H9 (cell line): ENCODE measurements at regions not wholly inside any gene's neighbourhood (a gene's known extent, or its start where the extent isn't known, plus 50 kb on each side); places are given as distances from the start of the nearest gene placed in this dataset.

ENCODE experiments used
- DNase-seq: peaks from one replicate; pipeline ENCODE4 v3.0.0-alpha.2; 2017
- H2AFZ ChIP-seq: one replicate; pipeline ENCODE4 v1.6.1; 2013; ENCODE audit warnings: mild to moderate bottlenecking, low read length, control low read depth, moderate library complexity
- H2AK5ac ChIP-seq: 2 replicates; pipeline ENCODE4 v1.6.1; 2013; ENCODE audit warnings: low read length, control low read depth, mixed read lengths; ENCODE audit not compliant: insufficient read length
- H2BK120ac ChIP-seq: one replicate; pipeline ENCODE4 v1.6.1; 2013; ENCODE audit warnings: low read depth, mild to moderate bottlenecking, low read length, control low read depth, inconsistent platforms; ENCODE audit not compliant: poor library complexity, severe bottlenecking
- H2BK12ac ChIP-seq: 2 replicates; pipeline ENCODE4 v1.6.1; 2013; ENCODE audit warnings: low read length, control low read depth, mixed read lengths, low read depth; ENCODE audit not compliant: insufficient read length
- H2BK15ac ChIP-seq: 2 replicates; pipeline ENCODE4 v1.6.1; 2013; ENCODE audit warnings: low read depth, low read length, control low read depth
- H2BK20ac ChIP-seq: one replicate; pipeline ENCODE4 v1.6.1; 2013; ENCODE audit warnings: low read depth, mild to moderate bottlenecking, low read length, control low read depth, inconsistent platforms; ENCODE audit not compliant: poor library complexity, severe bottlenecking
- H2BK5ac ChIP-seq: 2 replicates; pipeline ENCODE4 v1.6.1; 2013; ENCODE audit warnings: low read length, control low read depth, mixed read lengths; ENCODE audit not compliant: insufficient read length
- H3K14ac ChIP-seq: 2 replicates; pipeline ENCODE4 v1.6.1; 2013; ENCODE audit warnings: low read length, control low read depth; ENCODE audit not compliant: insufficient read depth
- H3K18ac ChIP-seq: 2 replicates; pipeline ENCODE4 v1.6.1; 2013; ENCODE audit warnings: low read depth, mild to moderate bottlenecking, mixed read lengths, low read length, control low read depth; ENCODE audit not compliant: insufficient read length
- H3K23ac ChIP-seq: 2 replicates; pipeline ENCODE4 v1.6.1; 2013; ENCODE audit warnings: low read length, control low read depth, mixed read lengths, low read depth; ENCODE audit not compliant: insufficient read length
- H3K23me2 ChIP-seq: 2 replicates; pipeline ENCODE4 v1.6.1; 2013; ENCODE audit warnings: low read depth, mild to moderate bottlenecking, mixed read lengths, low read length, control low read depth; ENCODE audit not compliant: insufficient read length, poor library complexity, severe bottlenecking
- H3K27ac ChIP-seq: 2 replicates; pipeline ENCODE4 v1.5.1; 2013; ENCODE audit warnings: low read length, control low read depth, mixed read lengths, low read depth; ENCODE audit not compliant: insufficient read length
- H3K27me3 ChIP-seq: 2 replicates; pipeline ENCODE4 v1.6.1; 2013; ENCODE audit warnings: low read length, control low read depth, inconsistent platforms; ENCODE audit not compliant: insufficient read depth
- H3K4ac ChIP-seq: 2 replicates; pipeline ENCODE4 v1.6.1; 2013; ENCODE audit warnings: low read depth, mild to moderate bottlenecking, control low read depth, inconsistent platforms, low read length, moderate library complexity
- H3K4me1 ChIP-seq: 2 replicates; pipeline ENCODE4 v1.6.1; 2013; ENCODE audit warnings: low read length, control low read depth, inconsistent platforms; ENCODE audit not compliant: insufficient read depth
- H3K4me2 ChIP-seq: 2 replicates; pipeline ENCODE4 v1.6.1; 2013; ENCODE audit warnings: low read length, control low read depth, mixed read lengths; ENCODE audit not compliant: insufficient read length, insufficient read depth
- H3K56ac ChIP-seq: 2 replicates; pipeline ENCODE4 v1.6.1; 2013; ENCODE audit warnings: low read depth, mild to moderate bottlenecking, mixed read lengths, low read length, control low read depth; ENCODE audit not compliant: insufficient read length
- H3K79me1 ChIP-seq: 2 replicates; pipeline ENCODE4 v1.6.1; 2013; ENCODE audit warnings: low read depth, mild to moderate bottlenecking, moderate library complexity, low read length, control low read depth, inconsistent platforms; ENCODE audit not compliant: insufficient read depth, poor library complexity, severe bottlenecking
- H3K79me2 ChIP-seq: 2 replicates; pipeline ENCODE4 v1.6.1; 2013; ENCODE audit warnings: low read length, control low read depth, inconsistent platforms; ENCODE audit not compliant: insufficient read depth
- H3K9ac ChIP-seq: 2 replicates; pipeline ENCODE4 v1.6.1; 2013; ENCODE audit warnings: low read length, control low read depth, mixed read lengths; ENCODE audit not compliant: insufficient read length; ENCODE audit errors: extremely low read depth
- H3K9me3 ChIP-seq: one replicate; pipeline ENCODE4 v1.6.1; 2013; ENCODE audit warnings: low read depth, low read length, inconsistent platforms; ENCODE audit not compliant: control insufficient read depth
- H3T11ph ChIP-seq: one replicate; pipeline ENCODE4 v1.6.1; 2013; ENCODE audit warnings: mild to moderate bottlenecking, low read length, control low read depth, inconsistent platforms
- H4K20me1 ChIP-seq: one replicate; pipeline ENCODE4 v1.6.1; 2013; ENCODE audit not compliant: control insufficient read depth, insufficient read length, insufficient read depth
- H4K5ac ChIP-seq: 2 replicates; pipeline ENCODE4 v1.6.1; 2013; ENCODE audit warnings: low read depth, mild to moderate bottlenecking, mixed read lengths, low read length, control low read depth; ENCODE audit not compliant: insufficient read length
- H4K8ac ChIP-seq: replicated peaks from 2 replicates; pipeline ENCODE4 v1.6.1; 2013; ENCODE audit warnings: low read length, control low read depth, mixed read lengths, low read depth; ENCODE audit not compliant: insufficient read length
- H4K91ac ChIP-seq: 2 replicates; pipeline ENCODE4 v1.6.1; 2013; ENCODE audit warnings: low read depth, mild to moderate bottlenecking, moderate library complexity, mixed read lengths, low read length, control low read depth; ENCODE audit not compliant: insufficient read length
- H3K27ac Mint-ChIP-seq, 3 experiments: 2 replicates in 2 of 3; 3 replicates in 1 of 3; pipeline ENCODE4 v1.8.0; 2020 to 2021; ENCODE audit warnings: mixed read lengths in 3 of 3, mild to moderate bottlenecking in 1 of 3, moderate library complexity in 1 of 3
- H3K27me3 Mint-ChIP-seq: 2 replicates; pipeline ENCODE4 v1.8.0; 2021; ENCODE audit warnings: low read depth, mild to moderate bottlenecking, moderate library complexity, mixed read lengths
- H3K36me3 Mint-ChIP-seq, 3 experiments: 2 replicates in 2 of 3; 3 replicates in 1 of 3; pipeline ENCODE4 v1.8.0; 2020 to 2021; ENCODE audit warnings: low read depth in 3 of 3, mixed read lengths in 3 of 3; ENCODE audit not compliant: insufficient read depth in 1 of 3
- H3K4me1 Mint-ChIP-seq, 2 experiments: 2 replicates each; pipeline ENCODE4 v1.8.0; 2020; ENCODE audit warnings: mixed read lengths in 2 of 2
- H3K4me3 Mint-ChIP-seq, 2 experiments: 2 replicates in 1 of 2; 3 replicates in 1 of 2; pipeline ENCODE4 v1.8.0; 2020 to 2021; ENCODE audit warnings: mild to moderate bottlenecking in 2 of 2, mixed read lengths in 2 of 2, moderate library complexity in 1 of 2
- H3K9me3 Mint-ChIP-seq, 2 experiments: 2 replicates in 1 of 2; 3 replicates in 1 of 2; pipeline ENCODE4 v1.8.0; 2020; ENCODE audit warnings: mild to moderate bottlenecking in 2 of 2, mixed read lengths in 2 of 2, moderate library complexity in 1 of 2
- TF ChIP-seq, protein P1 (sequence below): fragments of 200-600 bp; sonication (generic); conservative IDR thresholded peaks from 3 replicates; pipeline ENCODE4 v1.8.0; 2021; ENCODE audit warnings: antibody characterized with exemption, mild to moderate bottlenecking

DNA sequence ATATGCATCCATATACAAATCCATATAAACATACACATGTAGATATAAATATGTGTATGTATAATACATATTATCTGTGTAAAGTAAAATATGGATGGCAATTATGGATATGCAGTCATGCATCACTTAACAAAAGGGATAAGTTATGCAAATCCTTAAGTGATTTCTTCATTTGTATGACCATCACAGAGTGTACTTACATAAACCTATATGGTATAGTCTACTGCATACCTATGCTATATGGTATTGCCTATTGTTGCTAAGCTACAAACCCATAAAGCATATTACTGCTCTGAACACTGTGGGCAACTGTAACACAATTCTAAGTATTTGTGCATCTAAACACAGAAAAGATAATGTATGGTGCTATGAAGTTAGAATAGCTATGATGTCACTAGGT, 227.2 kb downstream of the SLC6A15 start:
- TF ChIP-seq, protein P1, sequence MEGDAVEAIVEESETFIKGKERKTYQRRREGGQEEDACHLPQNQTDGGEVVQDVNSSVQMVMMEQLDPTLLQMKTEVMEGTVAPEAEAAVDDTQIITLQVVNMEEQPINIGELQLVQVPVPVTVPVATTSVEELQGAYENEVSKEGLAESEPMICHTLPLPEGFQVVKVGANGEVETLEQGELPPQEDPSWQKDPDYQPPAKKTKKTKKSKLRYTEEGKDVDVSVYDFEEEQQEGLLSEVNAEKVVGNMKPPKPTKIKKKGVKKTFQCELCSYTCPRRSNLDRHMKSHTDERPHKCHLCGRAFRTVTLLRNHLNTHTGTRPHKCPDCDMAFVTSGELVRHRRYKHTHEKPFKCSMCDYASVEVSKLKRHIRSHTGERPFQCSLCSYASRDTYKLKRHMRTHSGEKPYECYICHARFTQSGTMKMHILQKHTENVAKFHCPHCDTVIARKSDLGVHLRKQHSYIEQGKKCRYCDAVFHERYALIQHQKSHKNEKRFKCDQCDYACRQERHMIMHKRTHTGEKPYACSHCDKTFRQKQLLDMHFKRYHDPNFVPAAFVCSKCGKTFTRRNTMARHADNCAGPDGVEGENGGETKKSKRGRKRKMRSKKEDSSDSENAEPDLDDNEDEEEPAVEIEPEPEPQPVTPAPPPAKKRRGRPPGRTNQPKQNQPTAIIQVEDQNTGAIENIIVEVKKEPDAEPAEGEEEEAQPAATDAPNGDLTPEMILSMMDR = no peak
- Mint-ChIP-seq H3K36me3 (peaks cover 0 to 2% (median 0%) of the 10 kb centered on the region in 3 experiments; a peak in 3 of 7 replicates), H3K27ac (no peak overlapping the region), H3K9me3 (no peaks in the 10 kb centered on the region), H3K27me3 (no peaks in the 10 kb centered on the region), H3K4me3 (no peak overlapping the region), H3K4me1 (peaks cover 22 to 34% of the 10 kb centered on the region in 2 experiments)
- no peak overlapping the region for H2AK5ac ChIP-seq
- H2BK120ac ChIP-seq = no peak overlapping the region
- H3K9me3 ChIP-seq = no peaks in the 10 kb centered on the region
- H3K14ac ChIP-seq = no peak overlapping the region
- no peak overlapping the region for H2BK15ac ChIP-seq
- no peak for DNase-seq
- no peaks in the 10 kb centered on the region for H3K27me3 ChIP-seq
- no peak overlapping the region for H4K5ac ChIP-seq
- H3K79me2 ChIP-seq = peaks cover 15% of the 10 kb centered on the region; the same call in 1 of the 2 replicates
- H3K18ac ChIP-seq = no peak overlapping the region
- no peak overlapping the region for H3K56ac ChIP-seq
- no peak overlapping the region for H4K8ac ChIP-seq
- no peak overlapping the region for H4K91ac ChIP-seq
- H3K23me2 ChIP-seq = peaks cover 2% of the 10 kb centered on the region
- H3K9ac ChIP-seq = no peak overlapping the region
- no peak overlapping the region for H2AFZ ChIP-seq
- no peak overlapping the region for H2BK5ac ChIP-seq
- no peak overlapping the region for H2BK20ac ChIP-seq
- H3K79me1 ChIP-seq = no peaks in the 10 kb centered on the region
- H3K23ac ChIP-seq = no peak overlapping the region
- H3K4me2 ChIP-seq = peak overlapping the region; percentile 29
- no peak overlapping the region for H3K4ac ChIP-seq
- H4K20me1 ChIP-seq = no peaks in the 10 kb centered on the region
- H3K27ac ChIP-seq = no peak overlapping the region
- no peak overlapping the region for H2BK12ac ChIP-seq
- no peak overlapping the region for H3T11ph ChIP-seq
- no peaks in the 10 kb centered on the region; the same call in 1 of the 2 replicates for H3K4me1 ChIP-seq
